ENCODE measurements at regions not wholly inside any gene's neighbourhood (a gene's known extent, or its start where the extent isn't known, plus 50 kb on each side); places are given as distances from the start of the nearest gene placed in this dataset.

- DNase-seq = no peak
- intact Hi-C loops (cut with DNase I) = no loop called here
Observed at GRCh38 chr12:105841840-105842239, 296.9 kb downstream of the NUAK1 start.

- intact Hi-C loops (cut with DNase I) = no loop called here
- DNase-seq = no peak
Observed at GRCh38 chr12:105843561-105843960, 295.2 kb downstream of the NUAK1 start.

- intact Hi-C loops (cut with DNase I) = no loop called here
- no peak for DNase-seq
Observed at GRCh38 chr12:105843986-105844760, 294.6 kb downstream of the NUAK1 start.

- DNase-seq = no peak
- intact Hi-C loops (cut with DNase I) = no loop called here
Observed at GRCh38 chr12:105846331-105846730, 292.4 kb downstream of the NUAK1 start.

- DNase-seq = no peak
- intact Hi-C loops (cut with DNase I) = no loop called here
Observed at GRCh38 chr12:105847068-105847467, 291.7 kb downstream of the NUAK1 start.

GRCh38 chr12:105848286-105848685 is 290.5 kb downstream of the NUAK1 start:
- intact Hi-C loops (cut with DNase I) = no loop called here
- DNase-seq = no peak

- intact Hi-C loops (cut with DNase I) = no loop called here
- no peak for DNase-seq
Observed at GRCh38 chr12:105850103-105850968, 288.4 kb downstream of the NUAK1 start.

GRCh38 chr12:105852496-105852895 is 286.3 kb downstream of the NUAK1 start:
- intact Hi-C loops (cut with DNase I) = no loop called here
- DNase-seq = no peak

- intact Hi-C loops (cut with DNase I) = no loop called here
- DNase-seq = no peak
Observed at GRCh38 chr12:105852951-105853350, 285.8 kb downstream of the NUAK1 start.

- intact Hi-C loops (cut with DNase I) = no loop called here
- no peak for DNase-seq
Observed at GRCh38 chr12:105854071-105854470, 284.7 kb downstream of the NUAK1 start.

GRCh38 chr12:105855361-105856047 is 283.2 kb downstream of the NUAK1 start:
- intact Hi-C loops (cut with DNase I) = no loop called here
- no peak for DNase-seq

GRCh38 chr12:105856048-105856405 is 282.7 kb downstream of the NUAK1 start:
- no peak for DNase-seq
- intact Hi-C loops (cut with DNase I) = no loop called here

GRCh38 chr12:105858981-105859710 is 279.6 kb downstream of the NUAK1 start:
- intact Hi-C loops (cut with DNase I) = no loop called here
- no peak for DNase-seq

- intact Hi-C loops (cut with DNase I) = no loop called here
- no peak for DNase-seq
Observed at GRCh38 chr12:105860561-105861207, 278.1 kb downstream of the NUAK1 start.

- DNase-seq = no peak
- intact Hi-C loops (cut with DNase I) = no loop called here
Observed at GRCh38 chr12:105861227-105861626, 277.5 kb downstream of the NUAK1 start.

- DNase-seq = no peak
- intact Hi-C loops (cut with DNase I) = no loop called here
Observed at GRCh38 chr12:105862163-105862821, 276.5 kb downstream of the NUAK1 start.

GRCh38 chr12:105864316-105864715 is 274.4 kb downstream of the NUAK1 start:
- intact Hi-C loops (cut with DNase I) = no loop called here
- DNase-seq = no peak

GRCh38 chr12:105864901-105865300 is 273.9 kb downstream of the NUAK1 start:
- intact Hi-C loops (cut with DNase I) = no loop called here

More at GRCh38 chr12:105864901-105865300, 273.9 kb downstream of the NUAK1 start:
- no peak for DNase-seq
